Loucy (cell line): ENCODE measurements at regions not wholly inside any gene's neighbourhood (a gene's known extent, or its start where the extent isn't known, plus 50 kb on each side); places are given as distances from the start of the nearest gene placed in this dataset.
"Not testable (repeated sequence)": the region's sequence is repeated elsewhere in the genome, so short reads cannot be mapped to it uniquely, and the experiment has no call there.

Experiments
- H2AFZ ChIP-seq: fragments of 200-600 bp; sonication (generic); 2 replicates; pipeline ENCODE4 v1.6.0; 2016; ENCODE audit warnings: antibody characterized with exemption, mild to moderate bottlenecking, low read length, moderate library complexity
- H3F3A ChIP-seq: fragments of 200-600 bp; 2 replicates; pipeline ENCODE4 v1.6.0; 2016; ENCODE audit warnings: antibody characterized with exemption, low read depth, mild to moderate bottlenecking
- H3K27me3 ChIP-seq: fragments of 200-600 bp; sonication (generic); 2 replicates; pipeline ENCODE4 v1.6.1; 2014; ENCODE audit warnings: low read length, mild to moderate bottlenecking; ENCODE audit not compliant: insufficient read depth, poor library complexity, severe bottlenecking
- H3K36me3 ChIP-seq: fragments of 200-600 bp; sonication (generic); 2 replicates; pipeline ENCODE4 v1.6.1; 2016; ENCODE audit warnings: low read length; ENCODE audit not compliant: insufficient read depth
- H3K4me1 ChIP-seq: fragments of 200-600 bp; sonication (generic); 2 replicates; pipeline ENCODE4 v1.5.1; 2014; ENCODE audit warnings: low read length, mild to moderate bottlenecking; ENCODE audit not compliant: insufficient read depth, poor library complexity, severe bottlenecking
- H3K4me2 ChIP-seq: fragments of 200-600 bp; sonication (generic); 2 replicates; pipeline ENCODE4 v1.6.0; 2014; ENCODE audit warnings: antibody characterized with exemption, low read length, low read depth, mild to moderate bottlenecking; ENCODE audit not compliant: poor library complexity, severe bottlenecking
- H3K4me3 ChIP-seq: fragments of 200-600 bp; sonication (generic); 2 replicates; pipeline ENCODE4 v1.5.1; 2014; ENCODE audit warnings: low read length, mild to moderate bottlenecking, mixed read lengths; ENCODE audit not compliant: poor library complexity, severe bottlenecking
- H3K79me2 ChIP-seq: fragments of 200-600 bp; sonication (generic); 2 replicates; pipeline ENCODE4 v1.6.1; 2014; ENCODE audit warnings: low read length; ENCODE audit not compliant: insufficient read depth
- H3K9ac ChIP-seq: fragments of 200-600 bp; sonication (generic); 2 replicates; pipeline ENCODE4 v1.6.0; 2014; ENCODE audit warnings: mild to moderate bottlenecking, low read depth, low read length, moderate library complexity; ENCODE audit not compliant: poor library complexity, severe bottlenecking
- H3K9me2 ChIP-seq: fragments of 200-600 bp; sonication (generic); replicated peaks from 2 replicates; pipeline ENCODE4 v1.6.1; 2016; ENCODE audit warnings: low read depth, low read length, mixed read lengths
- H3K9me3 ChIP-seq: fragments of 200-600 bp; sonication (generic); 2 replicates; pipeline ENCODE4 v1.6.1; 2014; ENCODE audit warnings: mild to moderate bottlenecking, antibody characterized with exemption, low read length, low read depth; ENCODE audit not compliant: insufficient read depth
- H4K20me1 ChIP-seq: fragments of 200-600 bp; sonication (generic); 2 replicates; pipeline ENCODE4 v1.6.0; 2014; ENCODE audit warnings: antibody characterized with exemption, low read length, mild to moderate bottlenecking; ENCODE audit not compliant: insufficient read depth, poor library complexity, severe bottlenecking
- TF ChIP-seq, protein P1 (sequence below): fragments of 200-600 bp; sonication (generic); conservative IDR thresholded peaks from 2 replicates; pipeline ENCODE4 v1.5.1; 2014; ENCODE audit warnings: mild to moderate bottlenecking, antibody characterized with exemption, low read length

DNA sequence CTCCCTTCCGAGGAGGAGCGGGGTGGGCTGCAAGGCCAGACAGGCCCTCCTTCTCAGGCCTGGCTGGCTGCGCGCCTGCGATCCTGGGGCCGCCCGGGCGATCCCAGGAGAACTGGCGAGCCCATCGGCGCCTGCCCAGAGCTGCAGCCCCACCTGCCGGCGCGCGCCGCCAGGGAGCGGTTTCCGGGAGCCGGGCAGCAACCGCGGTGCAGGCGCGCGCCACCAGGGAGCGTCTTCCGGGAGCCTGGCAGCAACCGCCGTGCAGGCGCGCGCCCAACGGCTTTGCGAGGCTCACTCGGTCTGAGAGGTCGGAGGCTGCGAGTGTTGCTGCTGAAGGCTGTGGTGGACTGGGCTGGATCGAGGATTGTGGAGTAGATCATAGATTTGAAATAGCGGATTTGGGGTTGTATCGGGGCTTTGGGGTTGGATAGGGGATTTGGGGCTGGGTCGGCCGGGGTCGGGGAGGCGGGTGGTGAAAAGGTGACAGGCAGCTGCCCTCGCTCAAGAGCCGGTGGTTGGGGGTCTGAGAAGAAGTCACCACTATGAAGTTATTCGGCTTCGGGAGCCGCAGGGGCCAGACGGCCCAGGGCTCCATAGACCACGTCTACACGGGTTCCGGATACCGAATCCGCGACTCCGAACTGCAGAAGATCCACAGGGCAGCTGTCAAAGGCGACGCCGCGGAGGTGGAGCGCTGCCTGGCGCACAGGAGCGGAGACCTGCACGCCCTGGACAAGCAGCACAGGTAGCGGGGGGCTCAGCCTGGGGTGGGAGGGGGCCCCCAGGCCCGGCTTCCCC is 668.9 kb downstream of the SPATA31A6 start:
- Histone ChIP-seq H2AFZ (peak overlapping the region; percentile 64), H3K4me3 (peak overlapping the region; percentile 72), H3K4me2 (peak overlapping the region; percentile 46)

DNA sequence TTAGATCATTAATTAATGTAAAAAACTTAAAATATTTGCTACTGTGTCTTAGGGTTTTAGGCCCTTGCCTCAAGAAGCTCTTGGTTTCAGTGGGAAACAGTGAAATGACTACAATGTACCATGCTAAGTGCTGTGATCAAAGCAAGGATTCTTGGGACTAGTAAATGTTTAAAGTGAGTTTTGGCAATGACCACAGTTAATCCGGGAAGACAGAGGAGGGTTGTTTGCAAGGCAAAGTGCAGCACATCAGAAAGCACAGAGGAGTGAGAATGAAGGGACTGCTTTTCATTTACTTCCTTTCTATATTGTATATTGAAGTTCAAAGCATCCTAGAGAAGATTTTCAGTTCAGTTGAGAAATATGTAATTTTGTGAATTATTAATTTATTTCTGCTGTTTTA is 676.7 kb downstream of the SPATA31A6 start:
- not testable (repeated sequence) for H3K9ac ChIP-seq, H3K4me2 ChIP-seq, H3K36me3 ChIP-seq, H3K27me3 ChIP-seq, H3K9me2 ChIP-seq, H3K4me3 ChIP-seq, H4K20me1 ChIP-seq, H3K4me1 ChIP-seq, H3K79me2 ChIP-seq, H2AFZ ChIP-seq, H3K9me3 ChIP-seq, H3F3A ChIP-seq

More for the DNA sequence above, 668.9 kb downstream of the SPATA31A6 start:
- not testable (repeated sequence) for H3K4me1 ChIP-seq, H3K27me3 ChIP-seq, H3K36me3 ChIP-seq, H3K79me2 ChIP-seq, H3K9me3 ChIP-seq, H4K20me1 ChIP-seq, H3K9me2 ChIP-seq, H3F3A ChIP-seq
- TF ChIP-seq, protein P1, sequence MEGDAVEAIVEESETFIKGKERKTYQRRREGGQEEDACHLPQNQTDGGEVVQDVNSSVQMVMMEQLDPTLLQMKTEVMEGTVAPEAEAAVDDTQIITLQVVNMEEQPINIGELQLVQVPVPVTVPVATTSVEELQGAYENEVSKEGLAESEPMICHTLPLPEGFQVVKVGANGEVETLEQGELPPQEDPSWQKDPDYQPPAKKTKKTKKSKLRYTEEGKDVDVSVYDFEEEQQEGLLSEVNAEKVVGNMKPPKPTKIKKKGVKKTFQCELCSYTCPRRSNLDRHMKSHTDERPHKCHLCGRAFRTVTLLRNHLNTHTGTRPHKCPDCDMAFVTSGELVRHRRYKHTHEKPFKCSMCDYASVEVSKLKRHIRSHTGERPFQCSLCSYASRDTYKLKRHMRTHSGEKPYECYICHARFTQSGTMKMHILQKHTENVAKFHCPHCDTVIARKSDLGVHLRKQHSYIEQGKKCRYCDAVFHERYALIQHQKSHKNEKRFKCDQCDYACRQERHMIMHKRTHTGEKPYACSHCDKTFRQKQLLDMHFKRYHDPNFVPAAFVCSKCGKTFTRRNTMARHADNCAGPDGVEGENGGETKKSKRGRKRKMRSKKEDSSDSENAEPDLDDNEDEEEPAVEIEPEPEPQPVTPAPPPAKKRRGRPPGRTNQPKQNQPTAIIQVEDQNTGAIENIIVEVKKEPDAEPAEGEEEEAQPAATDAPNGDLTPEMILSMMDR: peak; percentile 21; the same call in 1 of the 2 replicates
- H3K9ac ChIP-seq: peak overlapping the region; percentile 68

DNA sequence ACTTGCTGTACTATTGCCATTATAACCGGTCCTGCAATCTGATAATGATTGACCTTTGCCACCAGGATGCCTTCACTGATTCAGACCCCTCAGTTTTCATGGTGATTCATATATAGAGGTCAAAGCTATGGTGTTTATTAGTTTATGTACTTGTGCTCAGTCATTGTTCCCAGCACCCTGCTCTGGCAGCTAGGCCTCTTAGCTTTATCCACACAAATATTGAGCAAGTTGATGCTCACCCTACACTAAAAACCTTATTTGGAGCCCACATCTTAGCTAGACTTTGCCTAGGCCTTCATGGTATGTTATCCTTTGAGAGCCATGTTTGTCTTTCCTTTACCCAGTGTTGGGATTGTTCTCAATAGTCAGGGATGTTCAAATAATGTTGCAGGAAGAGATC is 679.0 kb downstream of the SPATA31A6 start:
- H3K4me1 ChIP-seq, H3K9me3 ChIP-seq, H3K9ac ChIP-seq: not testable (repeated sequence)

More for the DNA sequence above, 679.0 kb downstream of the SPATA31A6 start:
- not testable (repeated sequence) for H3K79me2 ChIP-seq, H4K20me1 ChIP-seq, H3K9me2 ChIP-seq, H3K27me3 ChIP-seq, H3K4me3 ChIP-seq, H3K36me3 ChIP-seq, H2AFZ ChIP-seq, H3F3A ChIP-seq, H3K4me2 ChIP-seq
